Mucosa of descending colon (tissue), 3 donors: ENCODE measurements at regions not wholly inside any gene's neighbourhood (a gene's known extent, or its start where the extent isn't known, plus 50 kb on each side); places are given as distances from the start of the nearest gene placed in this dataset.
A peak's percentile ranks its signal among the peaks of the same experiment; 100 is the strongest.

Experiments used
- ATAC-seq: fragments of 200-7000 bp; cut with Tn5 transposase; one replicate; pipeline ENCODE4 v1.9.1; 2020; ENCODE audit warnings: mild to moderate bottlenecking, moderate library complexity
- DNase-seq, 3 donors: peaks; one replicate each; pipeline ENCODE4 v3.0.0-alpha.2; 2020
- H3K36me3 ChIP-seq: fragments of 200-600 bp; one replicate; pipeline ENCODE4 v1.8.0; 2021; ENCODE audit warnings: low read depth, mild to moderate bottlenecking
- H3K4me1 ChIP-seq: fragments of 200-600 bp; one replicate; pipeline ENCODE4 v1.8.0; 2021; ENCODE audit warnings: low read depth, mild to moderate bottlenecking
- H3K4me3 ChIP-seq: fragments of 200-600 bp; one replicate; pipeline ENCODE4 v1.8.0; 2021; ENCODE audit warnings: mild to moderate bottlenecking
- H3K9me3 ChIP-seq: fragments of 200-600 bp; one replicate; pipeline ENCODE4 v1.8.0; 2021; ENCODE audit warnings: mild to moderate bottlenecking
- intact Hi-C, 2 donors: fragments of 100-400 bp; cut with DNase I in 1 of 2; cut with micrococcal nuclease in 1 of 2; formaldehyde crosslinking; loops; one replicate each; pipeline versions ENCODE4 v1.11.0 to v1.11.1; 2022; cut with DNase I, micrococcal nuclease
- TF ChIP-seq, protein P1 (sequence below): fragments of 200-600 bp; IDR thresholded peaks from one replicate; pipeline ENCODE4 v1.8.0; 2022; ENCODE audit warnings: antibody characterized with exemption, mild to moderate bottlenecking
- donor health status: DM: no; HTN: no; CAD: no; lungs with moderate emphysema.
- donor health status: DM: no; HTN: no; CAD: no.
- donor health status: DM: no; HTN: yes; CAD: no.

DNA sequence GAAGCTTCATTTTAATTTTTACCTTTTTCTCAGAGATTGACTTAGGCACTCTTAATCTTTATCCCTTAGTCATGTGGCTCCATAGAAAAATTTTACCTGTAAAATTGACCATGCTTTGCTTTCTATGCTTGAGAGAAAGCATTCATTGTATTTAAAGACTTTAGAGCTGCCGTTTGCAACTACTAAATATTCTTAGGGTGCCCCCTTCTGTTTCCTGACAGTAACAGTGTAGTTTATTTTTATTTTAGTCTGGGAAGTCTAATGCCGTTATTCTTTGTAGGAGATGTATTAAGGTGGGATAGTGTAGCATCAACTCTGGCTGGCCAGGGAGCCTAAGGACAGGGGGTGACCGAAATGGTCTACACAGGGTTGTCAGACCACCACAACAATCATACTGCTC lies 84.5 kb upstream of the SYNPR start:
- TF ChIP-seq, protein P1, sequence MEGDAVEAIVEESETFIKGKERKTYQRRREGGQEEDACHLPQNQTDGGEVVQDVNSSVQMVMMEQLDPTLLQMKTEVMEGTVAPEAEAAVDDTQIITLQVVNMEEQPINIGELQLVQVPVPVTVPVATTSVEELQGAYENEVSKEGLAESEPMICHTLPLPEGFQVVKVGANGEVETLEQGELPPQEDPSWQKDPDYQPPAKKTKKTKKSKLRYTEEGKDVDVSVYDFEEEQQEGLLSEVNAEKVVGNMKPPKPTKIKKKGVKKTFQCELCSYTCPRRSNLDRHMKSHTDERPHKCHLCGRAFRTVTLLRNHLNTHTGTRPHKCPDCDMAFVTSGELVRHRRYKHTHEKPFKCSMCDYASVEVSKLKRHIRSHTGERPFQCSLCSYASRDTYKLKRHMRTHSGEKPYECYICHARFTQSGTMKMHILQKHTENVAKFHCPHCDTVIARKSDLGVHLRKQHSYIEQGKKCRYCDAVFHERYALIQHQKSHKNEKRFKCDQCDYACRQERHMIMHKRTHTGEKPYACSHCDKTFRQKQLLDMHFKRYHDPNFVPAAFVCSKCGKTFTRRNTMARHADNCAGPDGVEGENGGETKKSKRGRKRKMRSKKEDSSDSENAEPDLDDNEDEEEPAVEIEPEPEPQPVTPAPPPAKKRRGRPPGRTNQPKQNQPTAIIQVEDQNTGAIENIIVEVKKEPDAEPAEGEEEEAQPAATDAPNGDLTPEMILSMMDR = no peak
- DNase-seq = peak in 1 of 3 donors; percentile 16
- peak; percentile 61 for ATAC-seq
- no peaks in the 10 kb centered on the region for H3K4me1 ChIP-seq
- H3K9me3 ChIP-seq = no peaks in the 10 kb centered on the region
- no peak overlapping the region for H3K4me3 ChIP-seq
- intact Hi-C loops = loop anchor here in 1 of 2 donors (5.0 kb wide), 2 partner anchors 321 to 526 kb away; no protein-coding TSS in a partner anchor
- H3K36me3 ChIP-seq = no peaks in the 10 kb centered on the region

DNA sequence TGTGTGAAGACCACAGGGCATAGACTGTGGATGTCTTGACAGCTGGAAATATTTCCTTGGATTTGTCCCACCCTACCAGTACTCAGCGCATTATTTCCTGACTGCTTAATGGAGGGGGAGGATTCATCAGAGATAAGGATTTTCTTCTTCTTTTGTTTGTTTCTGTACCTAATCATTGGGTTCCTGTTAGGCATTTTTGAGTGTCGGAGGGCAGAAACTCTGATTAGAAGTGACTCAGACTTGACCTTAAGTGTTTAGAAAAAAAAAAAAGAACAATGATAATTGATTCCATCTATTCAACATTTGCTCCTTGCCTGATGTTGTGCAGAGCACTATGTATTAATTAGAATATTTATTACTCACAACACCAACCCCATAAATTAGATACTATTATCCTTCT lies 78.5 kb upstream of the SYNPR start:
- Histone ChIP-seq H3K36me3 (no peaks in the 10 kb centered on the region), H3K9me3 (no peaks in the 10 kb centered on the region), H3K4me1 (no peaks in the 10 kb centered on the region), H3K4me3 (no peak overlapping the region)
- TF ChIP-seq, protein P1 = no peak
- DNase-seq (no peak), ATAC-seq (no peak)
- intact Hi-C loops = no loop called here

DNA sequence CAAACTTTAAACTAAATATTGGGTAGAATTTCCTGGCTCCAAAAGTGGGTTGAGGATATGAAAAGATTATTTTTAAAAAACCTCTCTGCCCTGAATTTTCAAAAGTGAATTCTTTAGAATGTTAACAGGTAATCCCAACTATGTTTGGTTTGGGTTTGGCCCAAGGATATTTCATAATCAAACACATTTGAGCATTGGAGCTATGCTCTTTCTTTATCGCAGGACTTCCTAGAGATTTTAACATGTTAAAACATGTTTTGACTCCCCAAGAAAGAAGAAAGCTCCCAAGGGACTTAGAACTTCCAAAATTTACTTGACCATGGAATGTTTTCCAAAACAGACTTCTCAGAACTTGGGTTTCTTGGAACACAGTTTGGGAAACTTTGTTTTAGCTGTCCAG lies 75.6 kb upstream of the SYNPR start:
- intact Hi-C loops = no loop called here
- TF ChIP-seq, protein P1 = no peak
- no peak for ATAC-seq

DNA sequence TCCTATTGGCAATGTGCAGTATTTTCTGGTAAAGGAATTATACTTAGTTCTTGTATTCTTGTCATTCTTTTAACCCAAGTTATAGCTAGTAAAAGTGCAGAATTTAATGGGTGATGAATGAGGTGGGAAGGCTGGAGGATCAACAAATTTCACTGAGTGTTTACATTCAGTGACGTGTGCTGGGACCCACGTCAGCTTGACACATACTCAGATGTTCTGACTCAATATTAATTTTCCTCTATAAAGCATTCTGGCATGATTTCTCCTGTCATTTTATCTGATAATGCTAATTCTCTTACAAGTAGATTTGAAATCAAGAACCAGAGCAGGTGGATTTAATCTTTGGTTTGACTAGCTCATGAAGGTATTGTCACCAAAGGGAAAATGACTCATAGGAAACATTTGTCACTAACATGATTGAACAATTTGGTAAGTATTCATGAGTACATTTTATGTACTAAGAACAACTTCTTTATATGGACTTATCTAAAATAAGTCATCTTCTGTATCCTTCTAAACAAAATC lies 71.0 kb upstream of the SYNPR start:
- Histone ChIP-seq H3K4me1 (no peaks in the 10 kb centered on the region), H3K36me3 (no peaks in the 10 kb centered on the region), H3K9me3 (no peaks in the 10 kb centered on the region), H3K4me3 (no peak overlapping the region)
- intact Hi-C loops = no loop called here
- DNase-seq = no peak
- TF ChIP-seq, protein P1 = no peak
- no peak for ATAC-seq

More for the DNA sequence above, 75.6 kb upstream of the SYNPR start:
- DNase-seq = no peak
- no peak overlapping the region for H3K4me3 ChIP-seq
- no peaks in the 10 kb centered on the region for H3K36me3 ChIP-seq
- H3K9me3 ChIP-seq = no peaks in the 10 kb centered on the region
- H3K4me1 ChIP-seq = no peaks in the 10 kb centered on the region

DNA sequence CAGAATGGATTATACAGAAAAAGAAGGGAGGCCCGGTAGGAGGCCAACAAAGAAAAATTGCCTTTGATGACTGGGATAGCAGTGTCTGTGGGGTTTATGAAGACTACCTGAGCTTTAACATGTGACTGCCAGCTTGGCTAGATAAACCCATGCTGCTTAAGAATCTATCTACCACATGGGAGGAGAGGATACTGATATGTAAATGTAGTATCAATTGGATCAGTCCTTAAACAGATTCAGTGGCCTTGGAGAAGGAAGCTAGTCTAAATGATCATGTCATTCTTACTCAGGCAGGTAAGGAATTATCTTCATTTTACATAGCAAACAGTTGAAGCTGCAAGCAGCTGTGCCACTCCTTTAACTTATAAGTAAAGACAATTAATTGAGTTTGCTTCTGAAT lies 50.0 kb upstream of the SYNPR start:
- no peaks in the 10 kb centered on the region for H3K4me1 ChIP-seq
- ATAC-seq = no peak
- TF ChIP-seq, protein P1 = no peak
- DNase-seq = no peak
- H3K4me3 ChIP-seq = no peak overlapping the region
- H3K9me3 ChIP-seq = no peaks in the 10 kb centered on the region
- intact Hi-C loops = no loop called here
- H3K36me3 ChIP-seq = no peaks in the 10 kb centered on the region
